Activated CD8-positive, alpha-beta memory T cell treated with anti-CD3 and anti-CD28 coated beads for 24 hours (primary cell): ENCODE measurements at regions not wholly inside any gene's neighbourhood (a gene's known extent, or its start where the extent isn't known, plus 50 kb on each side); places are given as distances from the start of the nearest gene placed in this dataset.

Experiments used
- DNase-seq: peaks from one replicate; pipeline ENCODE4 v3.0.0-alpha.2; 2020

GRCh38 chr1:208298593-208299269 is 54.5 kb upstream of the PLXNA2 start:
- DNase-seq, result no peak

- DNase-seq, result no peak
Observed at GRCh38 chr1:208300084-208300770, 56.0 kb upstream of the PLXNA2 start.

GRCh38 chr1:208302699-208303238 is 58.6 kb upstream of the PLXNA2 start:
- DNase-seq, result no peak

- no peak for DNase-seq
Observed at GRCh38 chr1:208303743-208304712, 59.8 kb upstream of the PLXNA2 start.

- DNase-seq, result no peak
Observed at GRCh38 chr1:208308221-208308620, 64.0 kb upstream of the PLXNA2 start.

GRCh38 chr1:208309771-208310170 is 65.6 kb upstream of the PLXNA2 start:
- DNase-seq, result no peak

GRCh38 chr1:208312706-208313105 is 68.5 kb upstream of the PLXNA2 start:
- no peak for DNase-seq

GRCh38 chr1:208314431-208314830 is 70.2 kb upstream of the PLXNA2 start:
- DNase-seq, result no peak

GRCh38 chr1:208318150-208318734 is 74.1 kb upstream of the PLXNA2 start:
- no peak for DNase-seq

GRCh38 chr1:208324005-208324404 is 79.8 kb upstream of the PLXNA2 start:
- no peak for DNase-seq

- DNase-seq, result no peak
Observed at GRCh38 chr1:208326033-208326432, 81.8 kb upstream of the PLXNA2 start.

- no peak for DNase-seq
Observed at GRCh38 chr1:208329300-208329699, 85.1 kb upstream of the PLXNA2 start.

- no peak for DNase-seq
Observed at GRCh38 chr1:208332036-208332773, 88.0 kb upstream of the PLXNA2 start.

- DNase-seq, result no peak
Observed at GRCh38 chr1:208332774-208333126, 88.6 kb upstream of the PLXNA2 start.

- no peak for DNase-seq
Observed at GRCh38 chr1:208333676-208334075, 89.5 kb upstream of the PLXNA2 start.

GRCh38 chr1:208335371-208336136 is 91.4 kb upstream of the PLXNA2 start:
- DNase-seq, result no peak

- DNase-seq, result no peak
Observed at GRCh38 chr1:208336137-208336518, 91.9 kb upstream of the PLXNA2 start.

GRCh38 chr1:208339911-208340310 is 95.7 kb upstream of the PLXNA2 start:
- DNase-seq, result no peak

GRCh38 chr1:208343226-208343625 is 99.0 kb upstream of the PLXNA2 start:
- DNase-seq, result no peak

- DNase-seq, result no peak
Observed at GRCh38 chr1:208344202-208344857, 100.1 kb upstream of the PLXNA2 start.

GRCh38 chr1:208347191-208347590 is 103.0 kb upstream of the PLXNA2 start:
- DNase-seq, result no peak
